Brain microvascular endothelial cell (primary cell): ENCODE measurements at regions not wholly inside any gene's neighbourhood (a gene's known extent, or its start where the extent isn't known, plus 50 kb on each side); places are given as distances from the start of the nearest gene placed in this dataset.

Experiments
- DNase-seq: peaks from one replicate; pipeline ENCODE4 v3.0.0-alpha.2; 2020
- H3K27ac ChIP-seq: fragments of 250-450 bp; sonication (Bioruptor Pico); 2 replicates; pipeline ENCODE4 v1.5.1; 2020; ENCODE audit warnings: mild to moderate bottlenecking, moderate library complexity
- H3K27me3 ChIP-seq: fragments of 250-450 bp; sonication (Bioruptor Pico); replicated peaks from 2 replicates; pipeline ENCODE4 v1.5.1; 2020; ENCODE audit warnings: mild to moderate bottlenecking
- H3K36me3 ChIP-seq: fragments of 250-450 bp; sonication (Bioruptor Pico); replicated peaks from 2 replicates; pipeline ENCODE4 v1.5.1; 2020; ENCODE audit warnings: mild to moderate bottlenecking
- H3K4me3 ChIP-seq: 2 replicates; pipeline ENCODE4 v1.5.1; 2011; ENCODE audit warnings: low read depth, mild to moderate bottlenecking, control low read depth, low read length, moderate library complexity
- CTCF ChIP-seq: IDR thresholded peaks from 2 replicates; pipeline ENCODE4 v1.5.1; 2011; ENCODE audit warnings: low read depth, mild to moderate bottlenecking, moderate library complexity, low read length, control low read depth, inconsistent platforms; ENCODE audit errors: missing control alignments
- in situ Hi-C: cut with HindIII; loops from 2 replicates; pipeline ENCODE4 v1.10.0; 2017; ENCODE audit warnings: low sequenced_read_pairs, low pct_ligation_motif_present

- no peaks in the 10 kb centered on the region for H3K36me3 ChIP-seq
- no peak for TF ChIP-seq CTCF
Measured at GRCh38 chrX:20409991-20410390, 143.3 kb upstream of the RPS6KA3 start.

GRCh38 chrX:20402956-20403355, 136.2 kb upstream of the RPS6KA3 start:
- Histone ChIP-seq H3K4me3 (no peak overlapping the region), H3K27ac (no peak overlapping the region), H3K27me3 (no peaks in the 10 kb centered on the region), H3K36me3 (no peaks in the 10 kb centered on the region)
- no peak for TF ChIP-seq CTCF
- no peak for DNase-seq
- in situ Hi-C loops, result no loop called here

More at GRCh38 chrX:20409991-20410390, 143.3 kb upstream of the RPS6KA3 start:
- in situ Hi-C loops, result no loop called here
- Histone ChIP-seq H3K4me3 (no peak overlapping the region), H3K27me3 (no peaks in the 10 kb centered on the region), H3K27ac (no peak overlapping the region)
- no peak for DNase-seq

- no peak overlapping the region for H3K4me3 ChIP-seq
- TF ChIP-seq CTCF, result no peak
- in situ Hi-C loops, result no loop called here
Measured at GRCh38 chrX:20399728-20400414, 133.2 kb upstream of the RPS6KA3 start.

GRCh38 chrX:20397587-20397986, 130.9 kb upstream of the RPS6KA3 start:
- Histone ChIP-seq H3K27me3 (no peaks in the 10 kb centered on the region), H3K27ac (no peak overlapping the region), H3K4me3 (no peak overlapping the region), H3K36me3 (no peaks in the 10 kb centered on the region)
- no peak for TF ChIP-seq CTCF
- in situ Hi-C loops, result no loop called here
- no peak for DNase-seq

More at GRCh38 chrX:20399728-20400414, 133.2 kb upstream of the RPS6KA3 start:
- H3K27ac ChIP-seq, result no peak overlapping the region
- H3K27me3 ChIP-seq, result no peaks in the 10 kb centered on the region
- H3K36me3 ChIP-seq, result no peaks in the 10 kb centered on the region
- no peak for DNase-seq

- no peak overlapping the region for H3K27ac ChIP-seq
Measured at GRCh38 chrX:20394451-20394850, 127.7 kb upstream of the RPS6KA3 start.

More at GRCh38 chrX:20394451-20394850, 127.7 kb upstream of the RPS6KA3 start:
- in situ Hi-C loops, result no loop called here
- Histone ChIP-seq H3K36me3 (no peaks in the 10 kb centered on the region), H3K4me3 (no peak overlapping the region), H3K27me3 (no peaks in the 10 kb centered on the region)
- no peak for TF ChIP-seq CTCF
- DNase-seq, result no peak
